DMS53 (cell line): ENCODE measurements at regions not wholly inside any gene's neighbourhood (a gene's known extent, or its start where the extent isn't known, plus 50 kb on each side); places are given as distances from the start of the nearest gene placed in this dataset.

Experiments used
- DNase-seq: peaks from one replicate; lab custom pipeline; 2025; lab: John Stamatoyannopoulos, UW

GRCh38 chr6:167515873-167516507 lies 191.1 kb downstream of the TTLL2 start:
- no peak for DNase-seq

- DNase-seq = no peak
Observed at GRCh38 chr6:167517254-167517916, 192.5 kb downstream of the TTLL2 start.

GRCh38 chr6:167523426-167523825 lies 198.5 kb downstream of the TTLL2 start:
- DNase-seq = no peak

- DNase-seq = no peak
Observed at GRCh38 chr6:167524261-167525111, 199.6 kb downstream of the TTLL2 start.

DNA sequence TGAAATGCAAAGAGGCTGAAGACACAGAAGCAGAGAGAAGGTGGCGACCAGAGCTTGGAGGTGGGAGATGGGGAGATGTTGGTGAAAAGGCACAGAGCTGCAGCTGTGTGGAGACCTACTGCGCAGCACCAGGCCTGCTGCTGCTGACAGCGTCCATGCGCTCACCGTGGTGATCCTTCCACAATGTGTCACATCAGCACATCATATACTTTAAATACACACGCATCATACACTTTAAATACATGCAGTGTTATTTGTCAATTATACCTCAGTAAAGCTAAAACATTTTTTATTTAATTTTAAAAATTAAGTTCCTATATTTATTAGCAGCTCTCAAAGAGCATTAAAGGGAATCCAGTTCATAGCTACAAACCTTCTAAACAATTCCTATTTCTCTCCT lies 200.9 kb downstream of the TTLL2 start:
- DNase-seq = no peak

DNA sequence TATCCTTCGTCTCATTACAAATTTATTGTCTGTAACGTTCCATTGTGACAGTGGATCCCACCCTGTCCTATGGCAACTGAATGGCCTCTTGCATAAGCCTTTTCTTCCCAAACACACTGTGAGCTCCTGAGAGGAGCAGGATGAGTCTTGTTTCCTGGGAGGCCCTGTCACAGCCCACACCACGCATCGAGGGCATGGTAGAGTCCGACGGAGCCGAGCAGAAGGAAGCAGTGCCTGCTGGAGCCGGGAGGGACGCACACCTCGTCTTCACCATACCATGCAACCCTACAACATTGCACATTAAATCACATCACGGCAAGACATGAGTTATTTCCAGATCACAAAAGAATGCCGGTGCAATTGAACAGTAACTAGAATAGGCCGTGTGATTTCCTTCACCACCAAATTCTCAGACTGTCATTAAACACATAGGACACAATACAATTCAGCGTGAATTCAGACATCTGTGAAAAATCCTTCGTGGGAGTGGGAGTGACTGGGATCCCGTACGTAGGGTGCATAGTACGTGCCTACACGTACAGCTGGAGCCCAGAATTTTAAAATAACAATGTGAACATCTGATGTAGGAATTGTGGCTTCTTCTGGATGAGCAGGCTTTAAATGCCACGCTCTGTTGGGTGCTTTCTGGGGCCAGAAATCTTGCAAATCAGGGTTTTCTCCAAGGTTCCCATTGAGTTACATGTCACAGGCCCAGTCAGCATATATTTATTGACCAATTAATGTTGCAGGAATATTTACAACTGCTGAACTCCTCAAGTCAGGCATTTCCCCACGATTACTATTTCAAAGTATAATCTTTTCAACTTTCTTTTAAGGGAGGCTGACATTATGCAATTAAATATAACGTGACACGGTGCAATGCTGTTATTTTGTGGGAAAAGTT lies 201.8 kb downstream of the TTLL2 start:
- no peak for DNase-seq

DNA sequence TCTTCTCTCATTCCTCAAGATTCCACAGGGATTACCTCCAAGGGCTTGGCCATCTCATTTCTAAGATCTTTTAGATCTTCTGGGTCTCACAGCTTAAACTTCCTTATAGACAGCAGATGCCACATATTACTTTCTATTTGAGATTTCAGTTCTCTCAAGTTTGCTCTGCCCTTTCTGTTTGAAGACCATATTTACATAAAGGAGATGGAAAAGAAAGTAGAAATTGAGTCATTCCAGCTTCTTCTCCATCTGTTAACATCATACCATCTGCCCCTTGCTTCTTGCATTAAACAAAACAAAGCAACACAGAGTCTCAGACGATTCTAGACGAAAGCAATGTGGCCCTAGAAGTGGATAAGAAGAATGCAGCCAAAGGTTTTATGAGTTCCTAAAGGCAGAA lies 203.4 kb downstream of the TTLL2 start:
- DNase-seq = no peak

GRCh38 chr6:167528976-167529375 lies 204.1 kb downstream of the TTLL2 start:
- DNase-seq = no peak

DNA sequence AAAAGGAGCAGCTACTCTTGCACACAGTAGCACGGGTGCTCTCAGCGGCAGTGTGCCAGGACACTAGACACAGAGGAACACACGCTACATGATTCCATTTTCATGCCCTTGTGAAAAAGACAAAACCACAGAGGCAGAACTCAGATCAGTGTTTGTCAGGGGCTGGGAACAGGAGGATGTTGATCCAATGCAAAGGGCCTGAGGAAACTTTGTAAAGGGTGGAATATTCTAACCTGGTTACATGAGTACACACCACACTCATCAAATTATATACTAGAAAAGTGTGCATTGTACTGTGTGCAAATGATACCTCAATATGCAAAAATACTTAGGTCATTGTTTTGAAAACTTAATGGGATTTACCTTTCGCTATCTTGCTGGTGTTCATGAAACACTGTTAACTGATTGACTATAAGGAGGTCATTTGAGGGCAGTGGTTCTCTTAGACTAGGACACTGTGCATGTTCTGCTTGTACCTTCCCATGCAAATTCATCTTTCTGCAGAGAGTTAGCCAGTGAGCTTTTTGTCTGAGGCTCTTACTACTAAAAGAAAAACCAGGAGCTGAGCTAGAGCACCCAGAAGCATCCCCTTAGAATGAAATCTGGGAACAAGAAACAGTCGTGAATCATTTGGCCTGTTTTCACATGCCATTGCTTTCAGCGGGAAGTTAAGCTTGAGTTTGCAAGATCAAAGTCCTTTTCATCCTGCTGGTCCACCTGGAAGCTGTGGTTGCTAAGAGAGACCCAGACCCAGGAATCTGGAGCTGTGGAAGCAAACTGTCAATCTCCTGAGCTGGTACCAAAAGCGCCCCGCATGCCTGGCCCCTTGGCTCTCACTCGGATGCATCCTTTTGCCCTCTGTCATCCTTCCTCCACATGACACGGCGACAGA lies 204.8 kb downstream of the TTLL2 start:
- DNase-seq = no peak

DNA sequence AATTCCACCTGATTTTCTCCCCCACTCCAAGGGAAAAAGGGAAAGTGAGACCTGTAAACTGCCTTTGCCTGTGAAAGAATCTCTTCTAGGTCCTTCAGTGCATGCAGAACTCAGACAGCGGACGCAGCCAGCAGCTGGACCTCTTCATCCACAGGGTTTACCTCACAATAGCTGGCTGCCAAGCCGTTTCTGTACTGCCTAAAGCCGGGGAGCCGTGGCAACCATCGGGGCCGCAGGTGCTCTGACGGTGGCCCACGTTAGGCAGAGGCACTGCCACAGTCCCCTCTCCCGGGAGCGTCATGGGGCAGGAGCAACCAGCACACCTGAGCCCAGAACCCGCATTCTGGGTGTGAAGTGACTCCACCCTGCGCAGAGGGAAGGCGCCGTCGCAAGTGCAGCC lies 206.1 kb downstream of the TTLL2 start:
- no peak for DNase-seq

DNA sequence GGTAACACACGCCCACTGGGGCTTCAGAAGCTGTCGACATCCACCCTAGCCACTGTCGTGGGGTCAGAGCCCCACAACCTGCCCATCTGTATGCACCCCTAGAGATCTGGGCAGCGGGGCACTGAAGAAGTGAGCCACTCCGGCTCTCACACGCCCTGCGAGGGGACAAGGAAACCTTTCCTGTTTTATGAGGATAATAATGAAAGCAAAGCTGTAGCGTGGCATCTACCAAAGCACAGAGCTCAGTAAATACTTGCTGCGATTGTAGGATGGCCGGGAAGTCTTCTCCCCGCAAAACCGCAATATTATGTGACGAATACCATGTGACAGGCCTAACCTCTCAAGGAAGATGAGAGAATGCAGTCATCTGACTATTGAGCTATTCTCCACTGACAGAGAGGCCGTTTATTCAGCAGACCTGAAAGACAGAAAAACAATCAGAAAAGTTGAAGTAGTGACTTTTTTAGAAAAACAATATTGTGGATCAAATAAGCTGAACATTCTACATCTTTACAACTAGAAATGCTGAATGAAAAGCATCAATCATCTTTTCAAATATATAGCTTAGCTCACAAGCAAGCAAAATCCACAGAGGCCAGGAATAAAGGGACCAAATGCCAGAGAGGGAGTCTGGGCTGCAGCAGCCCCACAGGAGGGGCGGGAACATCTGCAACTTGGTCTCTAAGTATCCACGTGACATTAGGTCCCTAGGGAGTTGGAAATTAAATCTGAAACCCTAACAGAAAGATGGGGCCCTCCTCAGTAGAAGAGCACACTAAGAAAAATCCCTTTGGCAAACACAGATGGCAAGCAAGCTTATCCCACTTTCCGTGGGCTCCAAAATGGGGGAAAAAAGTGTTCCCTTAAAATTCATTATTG lies 207.8 kb downstream of the TTLL2 start:
- peak; percentile 39 for DNase-seq

GRCh38 chr6:167533851-167534250 lies 209.0 kb downstream of the TTLL2 start:
- DNase-seq = no peak

GRCh38 chr6:167537816-167538215 lies 212.9 kb downstream of the TTLL2 start:
- no peak for DNase-seq

DNA sequence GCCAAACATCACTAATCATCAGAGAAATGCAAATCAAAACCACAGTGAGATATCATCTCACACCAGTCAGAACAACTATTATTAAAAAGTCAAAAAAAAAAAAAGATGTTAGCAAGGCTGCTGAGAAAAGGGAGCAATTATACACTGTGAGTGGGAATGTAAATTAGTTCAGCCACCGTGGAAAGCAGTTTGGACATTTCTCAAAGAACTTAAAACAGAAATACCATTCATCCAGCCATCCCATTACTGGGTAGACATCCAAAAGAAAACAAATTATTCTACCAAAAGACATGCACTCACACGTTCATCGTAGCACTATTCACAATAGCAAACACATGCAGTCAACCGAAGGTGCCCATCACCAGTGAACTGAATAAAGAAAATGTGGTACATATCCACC lies 213.9 kb downstream of the TTLL2 start:
- DNase-seq = no peak

DNA sequence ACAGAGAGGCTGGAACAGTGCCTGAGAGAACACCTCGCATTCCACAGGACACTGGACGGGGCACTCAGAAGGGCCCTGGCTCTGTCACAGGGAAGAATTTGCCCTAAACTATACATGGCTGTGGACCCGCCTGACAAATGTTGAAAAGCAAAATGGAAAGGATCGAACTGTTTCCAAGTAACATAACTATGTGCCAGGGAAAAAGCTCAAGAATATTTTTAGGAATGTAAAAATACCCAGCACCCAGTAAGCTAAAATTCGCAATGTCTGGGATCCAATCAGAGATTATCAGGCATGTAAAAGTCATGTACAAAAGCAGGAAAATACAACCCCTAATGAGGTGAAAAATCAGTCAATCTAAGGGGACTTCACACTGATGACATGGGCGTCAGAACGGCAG lies 215.9 kb downstream of the TTLL2 start:
- DNase-seq = no peak

DNA sequence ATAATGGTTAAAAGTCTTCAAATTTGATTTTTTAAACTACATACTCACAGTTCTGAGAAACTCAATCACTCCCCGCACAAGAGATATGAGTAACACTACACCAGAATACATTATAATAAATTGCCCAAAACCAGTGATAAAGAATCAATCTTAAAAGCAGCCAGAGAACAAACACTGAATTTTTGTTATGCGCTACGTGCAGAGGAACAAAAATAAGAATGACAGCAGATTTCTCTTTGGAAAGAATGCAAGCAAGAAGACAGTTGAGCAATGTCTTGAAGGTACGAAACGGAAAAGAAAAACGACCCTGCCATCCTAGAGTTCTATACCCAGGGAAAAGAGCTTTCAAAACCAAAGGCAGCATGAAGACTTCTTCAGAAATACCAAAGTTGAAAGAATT lies 216.7 kb downstream of the TTLL2 start:
- no peak for DNase-seq

- DNase-seq = no peak
Observed at GRCh38 chr6:167543602-167544497, 219.0 kb downstream of the TTLL2 start.

DNA sequence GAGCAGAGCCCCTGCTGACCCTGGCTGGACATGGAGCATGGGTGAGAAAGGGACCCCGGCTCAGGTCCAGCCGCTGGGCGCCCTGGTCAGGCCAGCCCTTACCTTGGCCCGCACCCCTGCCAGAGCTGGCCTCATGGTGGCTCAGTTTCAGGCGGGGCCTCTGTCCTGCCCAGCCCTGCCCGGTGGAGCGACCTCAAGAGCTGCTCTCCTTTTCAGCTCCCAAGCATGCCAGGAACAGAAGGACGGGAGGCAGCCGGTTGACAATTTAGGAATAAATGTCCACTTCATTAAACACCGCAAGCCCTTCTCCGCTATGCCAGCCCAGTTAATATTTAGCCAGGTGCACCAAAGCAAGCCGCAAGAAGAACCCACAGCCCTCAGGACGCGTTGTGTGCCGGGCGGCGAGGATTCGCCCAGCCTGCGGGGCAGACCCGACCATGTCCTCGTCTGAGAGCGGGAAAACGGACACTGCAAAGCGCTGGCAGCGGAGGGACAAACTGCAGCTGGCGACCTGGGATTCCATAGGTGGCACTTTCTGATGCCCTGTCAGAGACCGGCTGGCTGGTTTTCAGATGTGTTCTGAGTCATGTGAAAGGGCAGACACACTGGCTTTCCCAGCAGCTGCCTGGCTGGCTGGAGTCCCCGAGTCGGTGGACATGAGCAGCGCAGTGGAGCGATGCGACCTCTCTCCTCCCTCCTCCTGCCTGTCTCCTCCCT lies 221.9 kb downstream of the TTLL2 start:
- DNase-seq = peak; percentile 84
